Inflammatory macrophage (primary cell): ENCODE measurements at regions not wholly inside any gene's neighbourhood (a gene's known extent, or its start where the extent isn't known, plus 50 kb on each side); places are given as distances from the start of the nearest gene placed in this dataset.

Experiments
- DNase-seq, 2 donors: peaks; one replicate each; pipeline ENCODE4 v3.0.0-alpha.2; 2020 to 2022

DNA sequence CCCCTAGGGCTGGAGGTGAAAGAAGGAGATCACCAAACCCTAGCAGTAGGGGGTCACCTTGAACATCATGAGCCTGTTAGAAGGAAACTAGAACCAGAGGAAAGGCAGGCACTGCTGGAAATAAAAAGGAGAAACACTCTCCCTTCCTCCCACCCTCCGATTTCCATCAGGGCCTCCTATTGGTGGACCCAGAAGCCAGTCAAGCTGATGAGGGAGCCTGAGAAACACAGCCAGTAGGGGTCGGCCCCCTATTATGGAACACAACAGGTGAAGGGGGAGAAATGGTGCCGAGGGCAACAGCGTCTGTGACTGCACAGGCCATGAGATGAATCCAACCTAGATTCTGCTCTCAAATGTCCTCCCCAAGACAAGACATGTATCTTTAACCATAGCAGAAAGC is 156.1 kb upstream of the LRFN2 start:
- DNase-seq, result no peak

- no peak for DNase-seq
These were observed 153.4 kb upstream of the LRFN2 start for GRCh38 chr6:40740518-40740917.

- DNase-seq, result no peak
These were observed 151.5 kb upstream of the LRFN2 start for GRCh38 chr6:40738551-40739193.

GRCh38 chr6:40735521-40735920 is 148.4 kb upstream of the LRFN2 start:
- DNase-seq, result no peak

DNA sequence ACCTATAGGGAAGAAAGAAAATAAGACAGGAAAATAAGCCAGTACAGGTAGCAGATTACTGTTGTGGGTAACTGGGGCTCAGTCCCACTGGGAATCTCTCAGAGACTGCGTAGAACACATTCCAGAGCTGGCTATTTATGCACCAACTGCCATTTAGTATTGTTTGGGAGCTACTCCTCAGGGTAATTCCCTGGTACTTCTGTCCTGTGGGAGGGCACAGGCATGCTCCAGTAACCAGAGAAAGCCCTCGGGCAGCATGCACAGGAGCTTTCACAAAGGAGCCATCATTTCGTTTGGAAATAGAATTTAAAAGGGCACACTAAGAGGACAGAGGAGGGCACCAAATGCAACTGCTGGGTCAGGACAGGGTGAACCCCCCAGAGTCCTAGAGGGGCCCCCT is 148.0 kb upstream of the LRFN2 start:
- DNase-seq, result no peak

DNA sequence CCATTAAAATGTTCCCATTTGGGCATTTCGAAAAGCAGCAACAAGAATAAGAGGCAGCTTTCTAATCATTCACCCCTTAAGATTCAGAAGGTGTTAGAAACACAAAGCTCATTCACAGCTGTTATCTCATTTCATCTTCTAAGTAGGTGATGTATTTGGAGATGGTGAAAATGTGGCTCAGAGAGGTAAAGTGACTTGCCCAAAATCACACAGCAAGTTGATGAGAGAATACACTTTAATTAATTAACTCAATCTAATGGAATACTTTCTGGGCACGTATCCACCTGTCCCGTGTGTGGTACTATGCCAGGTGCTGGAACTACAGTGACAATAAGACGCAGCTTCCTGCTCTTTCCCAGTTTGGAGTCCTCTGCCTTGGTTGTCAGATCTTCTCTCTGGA is 147.4 kb upstream of the LRFN2 start:
- DNase-seq, result no peak

DNA sequence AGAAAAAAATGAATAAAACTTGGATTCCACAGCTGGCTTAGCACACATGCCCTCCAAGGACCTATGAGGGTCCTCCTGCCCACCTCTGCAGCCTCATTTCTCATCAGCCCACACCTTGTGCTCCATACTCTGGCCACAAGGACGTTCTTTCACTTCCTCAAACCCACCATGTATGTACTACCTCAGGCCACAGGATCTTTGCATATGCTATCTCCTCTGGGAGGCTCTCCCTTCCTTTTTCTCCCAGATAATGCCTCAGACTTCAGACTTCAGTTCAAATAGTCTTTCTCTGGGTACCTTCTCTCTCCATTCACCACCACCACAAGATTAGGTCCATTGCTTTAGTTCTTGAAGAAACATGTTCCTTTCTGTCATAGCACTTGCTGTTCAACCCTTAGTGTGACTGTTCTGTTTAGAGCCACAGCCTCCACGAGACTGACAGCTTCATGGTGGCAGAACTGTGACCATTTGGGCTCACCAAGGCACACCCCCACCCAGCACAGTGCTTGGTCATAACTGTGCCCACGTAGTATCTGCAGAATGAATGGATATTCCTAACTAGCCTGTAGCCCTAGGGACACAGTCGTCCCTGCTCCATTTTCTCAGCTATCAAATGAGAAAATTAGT is 146.7 kb upstream of the LRFN2 start:
- DNase-seq, result no peak

DNA sequence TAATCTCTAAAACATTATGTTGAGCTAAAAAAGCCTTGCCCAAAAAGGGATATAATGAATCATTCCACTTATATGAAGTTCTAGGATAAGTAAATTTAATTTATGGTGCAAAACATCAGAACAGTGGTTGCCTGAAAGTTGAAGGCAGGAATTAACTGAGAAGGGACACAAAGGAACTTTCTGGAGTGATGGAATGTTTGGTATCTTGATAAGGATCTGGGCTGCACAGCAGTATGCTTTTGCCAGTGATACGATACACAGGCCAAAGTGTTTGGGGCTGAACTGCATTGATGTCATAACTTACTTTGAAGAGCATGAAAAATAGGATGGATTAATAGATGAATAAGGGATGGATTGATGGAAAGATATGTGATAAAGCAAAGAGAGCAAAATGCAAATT is 146.1 kb upstream of the LRFN2 start:
- DNase-seq, result no peak

GRCh38 chr6:40732878-40733277 is 145.7 kb upstream of the LRFN2 start:
- no peak for DNase-seq

- DNase-seq, result no peak
These were observed 141.5 kb upstream of the LRFN2 start for GRCh38 chr6:40728643-40729042.

- DNase-seq, result no peak
These were observed 140.1 kb upstream of the LRFN2 start for GRCh38 chr6:40727271-40727670.

DNA sequence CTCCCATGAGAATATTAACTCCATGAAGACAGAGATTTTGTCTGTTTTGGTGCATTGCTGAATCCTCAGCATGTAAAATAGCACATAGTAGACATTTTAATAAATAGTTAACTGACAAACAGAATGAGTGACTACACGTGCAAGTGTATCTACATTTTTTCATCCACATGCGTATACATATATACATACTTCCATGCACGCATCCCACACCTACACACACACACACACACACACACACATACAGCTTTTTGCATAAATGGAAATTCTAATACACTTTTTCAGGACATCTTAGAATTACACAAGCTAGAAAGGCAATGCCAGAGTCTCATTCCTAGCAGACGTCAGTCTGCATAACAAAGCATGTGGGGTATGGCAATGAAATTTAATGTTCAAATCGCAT is 139.7 kb upstream of the LRFN2 start:
- DNase-seq, result no peak

DNA sequence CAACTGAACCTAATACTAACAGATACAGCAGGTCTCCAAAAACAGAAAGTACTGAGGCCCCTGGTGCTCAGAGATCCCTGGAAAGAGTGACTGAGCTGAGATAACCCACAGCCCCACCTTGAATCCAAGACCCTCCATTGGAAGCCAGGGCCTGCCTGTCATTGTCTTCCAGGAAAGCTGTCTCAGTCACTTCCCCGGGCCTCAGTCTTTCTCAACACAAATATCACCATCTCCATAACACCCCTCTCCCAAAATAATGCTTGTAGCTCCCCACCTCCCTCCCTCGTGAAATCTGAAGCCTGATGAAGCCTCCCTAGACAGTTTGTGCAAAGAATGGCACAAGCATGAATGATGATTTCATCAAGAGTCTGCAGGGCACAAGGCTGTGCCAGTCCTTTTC is 138.2 kb upstream of the LRFN2 start:
- DNase-seq, result no peak

- peak; percentile 11 to 22 for DNase-seq
These were observed 137.7 kb upstream of the LRFN2 start for GRCh38 chr6:40724886-40725285.

DNA sequence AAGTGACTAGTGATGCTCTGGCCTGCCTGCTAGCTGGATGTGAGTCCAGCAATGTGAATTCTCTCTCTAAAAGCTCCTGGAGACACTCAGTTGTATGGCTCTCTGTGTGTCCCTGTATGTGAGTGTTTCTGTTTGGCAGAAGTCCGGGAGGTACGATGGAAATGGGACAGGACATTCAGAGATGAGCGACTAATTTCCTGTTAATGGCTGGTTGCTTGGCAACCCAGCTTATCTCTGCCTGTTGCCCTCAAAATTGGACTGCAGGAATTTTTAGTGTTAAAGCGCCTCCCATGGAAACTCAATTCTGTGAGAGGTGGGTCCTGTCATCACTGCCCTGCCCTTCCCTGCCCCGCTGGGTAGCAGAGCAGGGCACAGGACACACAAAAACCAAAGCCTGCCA is 136.8 kb upstream of the LRFN2 start:
- no peak for DNase-seq

GRCh38 chr6:40722553-40723258 is 135.5 kb upstream of the LRFN2 start:
- peak; percentile 63 to 68 for DNase-seq

DNA sequence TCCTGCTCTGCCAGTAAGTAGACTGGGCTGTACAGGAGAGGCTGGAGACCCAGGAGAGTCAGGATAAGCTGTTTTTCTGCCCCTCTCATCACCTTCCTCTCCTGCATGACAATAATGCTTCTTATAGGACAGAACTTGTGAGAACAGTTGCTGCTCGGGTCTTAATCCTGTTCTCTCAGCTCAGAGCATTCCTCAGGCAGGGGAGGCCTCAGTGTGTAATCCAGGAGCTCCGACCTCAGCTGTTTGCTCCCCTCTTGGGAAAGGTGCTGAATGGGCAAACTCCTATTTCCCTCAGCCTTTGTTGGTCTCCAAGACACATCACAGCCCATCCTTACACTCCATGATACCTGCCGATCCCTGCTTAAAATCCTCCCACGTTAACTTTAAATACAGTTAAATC is 134.9 kb upstream of the LRFN2 start:
- DNase-seq, result no peak

- no peak for DNase-seq
These were observed 134.2 kb upstream of the LRFN2 start for GRCh38 chr6:40721271-40721952.

DNA sequence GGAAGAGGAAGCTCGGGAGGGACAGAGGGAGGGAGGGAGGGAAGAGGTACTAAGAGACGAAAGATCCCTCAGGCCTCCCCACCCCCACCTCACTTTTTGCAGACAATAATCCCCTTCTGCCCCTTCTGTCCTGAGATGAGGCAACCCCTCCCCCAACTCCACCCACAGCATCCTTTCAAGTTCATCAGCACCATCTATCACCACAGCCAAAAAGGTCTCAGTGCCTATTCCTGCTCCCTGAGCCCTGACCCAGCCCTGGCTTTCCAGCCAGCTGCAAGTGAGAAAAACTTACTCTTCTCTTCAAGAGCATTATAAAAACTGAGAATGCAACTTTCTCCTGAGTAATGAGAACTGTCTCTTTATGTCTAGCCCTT is 133.2 kb upstream of the LRFN2 start:
- no peak for DNase-seq

DNA sequence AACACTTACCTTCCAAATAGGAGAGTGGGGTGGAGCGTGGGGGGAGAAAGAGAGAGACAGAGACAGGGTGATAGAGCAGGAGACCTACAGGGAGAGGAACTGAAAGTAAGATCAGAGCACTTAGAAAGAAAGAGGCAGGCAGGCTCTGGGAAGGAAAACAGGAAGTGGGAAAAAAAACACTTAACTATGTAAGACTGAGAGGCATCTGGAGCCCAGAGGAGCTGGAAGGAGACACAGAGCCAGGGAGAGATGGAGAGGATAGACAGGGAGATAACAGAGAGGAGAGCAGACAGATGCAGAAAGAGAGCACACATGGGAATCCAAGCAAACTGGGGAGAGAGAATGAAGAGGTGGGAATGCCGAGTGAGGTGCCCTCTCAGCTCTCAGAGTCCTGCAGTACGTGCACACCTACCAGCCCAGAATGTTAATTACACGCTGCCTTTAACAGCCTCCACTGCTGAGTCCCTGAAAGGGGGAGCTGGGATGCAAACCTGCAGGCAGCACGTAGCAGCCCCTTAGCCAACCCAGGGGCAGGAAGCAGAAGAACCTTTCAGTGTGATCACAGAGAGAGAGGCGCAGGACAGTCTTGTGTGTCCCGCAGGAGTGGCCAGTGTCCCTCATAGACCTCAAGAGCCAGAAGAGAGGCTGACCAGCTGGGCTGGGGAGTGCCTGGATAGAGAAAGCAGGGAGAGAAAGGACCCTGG is 132.7 kb upstream of the LRFN2 start:
- peak; percentile 51 to 71 for DNase-seq

DNA sequence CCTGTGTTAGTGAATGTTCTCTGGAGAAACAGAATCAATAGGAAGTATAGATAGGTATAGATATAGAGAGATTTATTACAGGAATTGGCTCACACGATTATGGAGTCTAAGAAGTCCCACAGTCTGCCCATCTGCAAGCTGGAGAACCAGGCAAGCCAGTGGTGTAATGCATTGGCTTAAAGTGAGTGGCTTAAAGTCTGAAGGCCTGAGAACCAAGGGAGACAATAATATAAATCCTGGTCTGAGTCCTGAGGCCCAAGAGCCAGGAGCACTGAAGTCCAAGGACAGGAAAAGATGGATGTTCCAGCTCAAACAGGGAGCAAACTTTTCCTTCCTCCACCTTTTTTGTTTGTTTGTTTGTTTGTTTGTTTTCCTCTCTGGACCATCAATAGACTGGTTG is 131.2 kb upstream of the LRFN2 start:
- no peak for DNase-seq

GRCh38 chr6:40717411-40718057 is 130.4 kb upstream of the LRFN2 start:
- DNase-seq, result no peak
